IPS-18a (cell line): ENCODE measurements at regions not wholly inside any gene's neighbourhood (a gene's known extent, or its start where the extent isn't known, plus 50 kb on each side); places are given as distances from the start of the nearest gene placed in this dataset.
"Not testable (repeated sequence)": the region's sequence is repeated elsewhere in the genome, so short reads cannot be mapped to it uniquely, and the experiment has no call there.

Source experiments
- H3K27ac ChIP-seq: one replicate; pipeline ENCODE4 v1.5.1; 2013; ENCODE audit warnings: low read length
- H3K27me3 ChIP-seq: one replicate; pipeline ENCODE4 v1.6.1; 2013; ENCODE audit warnings: mild to moderate bottlenecking, low read length; ENCODE audit not compliant: control insufficient read depth, insufficient read depth
- H3K36me3 ChIP-seq: one replicate; pipeline ENCODE4 v1.6.1; 2013; ENCODE audit warnings: low read depth, low read length; ENCODE audit not compliant: control insufficient read depth
- H3K4me1 ChIP-seq: one replicate; pipeline ENCODE4 v1.6.1; 2013; ENCODE audit warnings: low read depth, low read length; ENCODE audit not compliant: control insufficient read depth
- H3K4me3 ChIP-seq: one replicate; pipeline ENCODE4 v1.5.1; 2013; ENCODE audit warnings: low read length
- H3K9ac ChIP-seq: one replicate; pipeline ENCODE4 v1.6.1; 2013; ENCODE audit warnings: mild to moderate bottlenecking, low read length, moderate library complexity
- H3K9me3 ChIP-seq: one replicate; pipeline ENCODE4 v1.6.1; 2013; ENCODE audit warnings: low read depth, low read length; ENCODE audit not compliant: control insufficient read depth

GRCh38 chr13:81562598-81562997 is 1221.7 kb upstream of the SPRY2 start:
- Histone ChIP-seq H3K27ac (no peak overlapping the region), H3K9me3 (no peaks in the 10 kb centered on the region), H3K4me3 (no peak overlapping the region), H3K36me3 (no peaks in the 10 kb centered on the region), H3K4me1 (no peaks in the 10 kb centered on the region), H3K9ac (no peak overlapping the region), H3K27me3 (no peaks in the 10 kb centered on the region)

GRCh38 chr13:81551036-81551435 is 1210.1 kb upstream of the SPRY2 start:
- Histone ChIP-seq H3K27ac (no peak overlapping the region), H3K4me3 (no peak overlapping the region), H3K9me3 (peaks cover 5% of the 10 kb centered on the region), H3K9ac (no peak overlapping the region), H3K27me3 (no peaks in the 10 kb centered on the region), H3K36me3 (no peaks in the 10 kb centered on the region), H3K4me1 (no peaks in the 10 kb centered on the region)

GRCh38 chr13:81546294-81546693 is 1205.4 kb upstream of the SPRY2 start:
- H3K4me1 ChIP-seq, H3K9ac ChIP-seq, H3K27ac ChIP-seq, H3K27me3 ChIP-seq, H3K36me3 ChIP-seq, H3K4me3 ChIP-seq: not testable (repeated sequence)
- H3K9me3 ChIP-seq: peaks cover 13% of the 10 kb centered on the region

- H3K9ac ChIP-seq: no peak overlapping the region
- peaks cover 5% of the 10 kb centered on the region for H3K9me3 ChIP-seq
- no peak overlapping the region for H3K4me3 ChIP-seq
- no peak overlapping the region for H3K27ac ChIP-seq
- H3K4me1 ChIP-seq: peaks cover 8% of the 10 kb centered on the region
- H3K36me3 ChIP-seq: no peaks in the 10 kb centered on the region
- no peaks in the 10 kb centered on the region for H3K27me3 ChIP-seq
Measured at GRCh38 chr13:81540777-81541176, 1199.9 kb upstream of the SPRY2 start.

GRCh38 chr13:81539643-81540150 is 1198.8 kb upstream of the SPRY2 start:
- Histone ChIP-seq H3K9ac (no peak overlapping the region), H3K36me3 (no peaks in the 10 kb centered on the region), H3K9me3 (no peaks in the 10 kb centered on the region), H3K27ac (no peak overlapping the region), H3K27me3 (no peaks in the 10 kb centered on the region), H3K4me3 (no peak overlapping the region), H3K4me1 (peaks cover 8% of the 10 kb centered on the region)

GRCh38 chr13:81498969-81499368 is 1158.0 kb upstream of the SPRY2 start:
- Histone ChIP-seq H3K4me3 (no peak overlapping the region), H3K4me1 (no peaks in the 10 kb centered on the region), H3K27ac (no peak overlapping the region), H3K9me3 (no peaks in the 10 kb centered on the region), H3K36me3 (no peaks in the 10 kb centered on the region), H3K9ac (no peak overlapping the region), H3K27me3 (no peaks in the 10 kb centered on the region)

GRCh38 chr13:81493144-81493543 is 1152.2 kb upstream of the SPRY2 start:
- Histone ChIP-seq H3K36me3 (no peaks in the 10 kb centered on the region), H3K27ac (no peak overlapping the region), H3K9me3 (no peaks in the 10 kb centered on the region), H3K27me3 (no peaks in the 10 kb centered on the region), H3K4me3 (no peak overlapping the region), H3K9ac (no peak overlapping the region), H3K4me1 (no peaks in the 10 kb centered on the region)

DNA sequence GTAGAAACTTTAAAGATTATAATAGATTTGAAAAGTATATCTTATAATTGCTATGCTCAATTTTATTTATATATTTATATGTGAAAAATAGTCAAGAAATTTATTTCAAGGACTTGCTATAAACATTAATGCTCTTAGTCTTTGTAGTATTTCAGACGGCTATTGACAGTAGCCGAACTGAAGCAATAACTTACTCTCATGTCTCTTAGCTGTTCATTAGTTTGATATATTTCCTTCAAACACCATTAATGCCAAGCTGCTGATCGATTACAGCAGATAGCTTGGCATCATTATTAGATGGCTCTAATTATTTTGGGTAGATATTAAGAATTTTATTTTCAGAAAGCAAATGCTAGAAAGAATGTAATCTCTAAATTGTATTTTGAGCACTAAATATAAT is 1151.5 kb upstream of the SPRY2 start:
- H3K27ac ChIP-seq: no peak overlapping the region
- H3K9ac ChIP-seq: no peak overlapping the region
- no peaks in the 10 kb centered on the region for H3K36me3 ChIP-seq
- no peaks in the 10 kb centered on the region for H3K9me3 ChIP-seq
- no peak overlapping the region for H3K4me3 ChIP-seq
- H3K4me1 ChIP-seq: peaks cover under 1% of the 10 kb centered on the region
- H3K27me3 ChIP-seq: no peaks in the 10 kb centered on the region

GRCh38 chr13:81488021-81488420 is 1147.1 kb upstream of the SPRY2 start:
- H3K9me3 ChIP-seq: no peaks in the 10 kb centered on the region
- H3K9ac ChIP-seq: no peak overlapping the region
- no peaks in the 10 kb centered on the region for H3K36me3 ChIP-seq
- H3K27ac ChIP-seq: no peak overlapping the region
- no peaks in the 10 kb centered on the region for H3K27me3 ChIP-seq
- peaks cover 6% of the 10 kb centered on the region for H3K4me1 ChIP-seq
- H3K4me3 ChIP-seq: no peak overlapping the region

DNA sequence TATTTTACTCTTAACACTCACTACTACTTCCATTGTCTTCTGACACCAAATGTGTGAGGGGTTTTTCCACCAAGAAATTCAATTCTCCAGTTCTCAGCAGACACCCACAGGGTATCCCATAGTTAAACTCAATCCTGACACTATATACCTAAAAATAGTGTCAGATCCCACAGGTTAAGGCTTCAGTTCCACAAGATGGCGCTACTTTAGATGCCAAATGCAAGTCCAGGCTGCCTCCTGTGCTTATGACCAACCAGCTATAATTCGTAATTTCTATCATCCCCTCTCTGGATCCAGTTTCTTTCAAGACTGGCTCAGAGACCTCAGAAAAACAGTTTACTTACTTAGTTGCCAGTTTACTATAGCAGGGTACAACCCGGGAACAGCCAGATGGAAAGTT is 1146.2 kb upstream of the SPRY2 start:
- Histone ChIP-seq H3K4me3 (no peak overlapping the region), H3K36me3 (no peaks in the 10 kb centered on the region), H3K27me3 (no peaks in the 10 kb centered on the region), H3K9me3 (no peaks in the 10 kb centered on the region), H3K4me1 (peaks cover 6% of the 10 kb centered on the region), H3K27ac (no peak overlapping the region), H3K9ac (no peak overlapping the region)

GRCh38 chr13:81480634-81481033 is 1139.7 kb upstream of the SPRY2 start:
- Histone ChIP-seq H3K9ac (no peak overlapping the region), H3K4me3 (no peak overlapping the region), H3K9me3 (no peaks in the 10 kb centered on the region), H3K27ac (no peak overlapping the region), H3K36me3 (no peaks in the 10 kb centered on the region), H3K4me1 (no peaks in the 10 kb centered on the region), H3K27me3 (no peaks in the 10 kb centered on the region)

- H3K4me3 ChIP-seq: no peak overlapping the region
- H3K4me1 ChIP-seq: no peaks in the 10 kb centered on the region
- H3K27ac ChIP-seq: no peak overlapping the region
- no peak overlapping the region for H3K9ac ChIP-seq
- H3K36me3 ChIP-seq: no peaks in the 10 kb centered on the region
- no peaks in the 10 kb centered on the region for H3K9me3 ChIP-seq
- no peaks in the 10 kb centered on the region for H3K27me3 ChIP-seq
Measured at GRCh38 chr13:81473366-81473899, 1132.5 kb upstream of the SPRY2 start.
